Gastroesophageal sphincter (tissue), 4 donors: ENCODE measurements at regions not wholly inside any gene's neighbourhood (a gene's known extent, or its start where the extent isn't known, plus 50 kb on each side); places are given as distances from the start of the nearest gene placed in this dataset.

Experiments used
- ATAC-seq: fragments of 150-250 bp; one replicate; pipeline ENCODE4 v1.9.1; 2016; ENCODE audit warnings: mild to moderate bottlenecking, moderate library complexity
- H3K27ac ChIP-seq, 4 donors: fragments of 200-600 bp; sonication (generic) in 3 of 4; 1 replicate in 3 of 4; 2 replicates in 1 of 4; pipeline ENCODE4 v1.5.1; 2016 to 2019
- H3K27me3 ChIP-seq: fragments of 200-600 bp; sonication (generic); one replicate; pipeline ENCODE4 v1.5.1; 2019
- H3K36me3 ChIP-seq, 2 donors: fragments of 200-600 bp; sonication (generic); one replicate each; pipeline ENCODE4 v1.5.1; 2019; ENCODE audit warnings: control low read depth in 1 of 2
- H3K4me1 ChIP-seq, 3 donors: fragments of 200-600 bp; sonication (generic); 1 replicate in 2 of 3; 2 replicates in 1 of 3; pipeline ENCODE4 v1.5.1; 2016 to 2019; ENCODE audit warnings: control low read depth in 2 of 3
- H3K4me3 ChIP-seq, 2 donors: fragments of 200-600 bp; sonication (generic); one replicate each; pipeline ENCODE4 v1.5.1; 2019; ENCODE audit warnings: mild to moderate bottlenecking in 1 of 2, moderate library complexity in 1 of 2
- H3K9me3 ChIP-seq, 3 donors: fragments of 200-600 bp; sonication (generic); one replicate each; pipeline ENCODE4 v1.5.1; 2017 to 2019; ENCODE audit warnings: control low read depth in 2 of 3
- EP300 ChIP-seq: sonication (generic); formaldehyde crosslinking; IDR thresholded peaks from one replicate; pipeline ENCODE4 v1.6.1; 2017; ENCODE audit warnings: antibody characterized with exemption, mild to moderate bottlenecking
- POLR2A ChIP-seq, 2 donors: fragments of 450-650 bp; IDR thresholded peaks; one replicate each; pipeline ENCODE4 v1.6.1; 2017; ENCODE audit warnings: antibody characterized with exemption in 2 of 2, mild to moderate bottlenecking in 2 of 2, moderate library complexity in 1 of 2
- POLR2AphosphoS5 ChIP-seq: sonication (generic); formaldehyde crosslinking; IDR thresholded peaks from one replicate; pipeline ENCODE4 v1.6.1; 2017; ENCODE audit warnings: antibody characterized with exemption
- WGBS, 2 donors: methylation state at CpG; one replicate each; pipeline ENCODE4 v1.1.5; 2018; ENCODE audit warnings: low coverage in 1 of 2; 5-methylcytosine and 5-hydroxymethylcytosine counted together
- TF ChIP-seq, protein P1 (sequence below), 4 experiments: fragments of 200-600 bp in 2 of 4; fragments of 450-650 bp in 2 of 4; sonication (generic) in 1 of 4; IDR thresholded peaks; one replicate each; pipeline ENCODE4 v1.5.1; 2017 to 2019; ENCODE audit warnings: antibody characterized with exemption in 4 of 4, mild to moderate bottlenecking in 2 of 4, moderate library complexity in 2 of 4

DNA sequence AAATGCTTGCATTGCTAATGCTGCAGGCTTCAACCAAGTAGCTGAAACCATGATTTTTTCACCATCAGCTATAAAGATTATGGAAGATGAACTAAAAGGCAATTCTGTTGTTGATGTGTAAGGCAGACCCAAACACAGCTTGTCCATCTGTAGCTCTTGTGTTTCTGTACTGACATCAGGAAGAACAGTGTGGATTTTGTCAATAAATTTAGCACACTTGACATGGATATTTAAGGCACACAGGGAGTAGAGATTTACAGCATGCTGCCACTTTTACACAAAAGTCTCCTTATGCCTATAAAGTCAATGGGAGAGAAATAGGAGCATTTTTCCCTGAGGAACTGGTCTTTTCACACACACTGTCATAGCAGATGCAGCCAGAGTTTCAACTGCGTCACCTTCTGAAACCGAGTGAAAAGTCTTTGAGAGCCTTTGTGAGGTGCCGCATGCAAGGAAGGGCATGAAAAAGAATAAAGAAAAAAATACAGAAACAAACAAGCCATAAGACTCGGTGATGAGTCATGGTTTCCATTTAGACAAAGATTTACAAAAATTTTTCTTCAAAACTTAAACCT lies 261.4 kb upstream of the TFAP2D start:
- TF ChIP-seq EP300 (no peak), POLR2A (IDR thresholded peaks at IDR 0.05) (no peak), POLR2AphosphoS5 (no peak)
- TF ChIP-seq, protein P1, sequence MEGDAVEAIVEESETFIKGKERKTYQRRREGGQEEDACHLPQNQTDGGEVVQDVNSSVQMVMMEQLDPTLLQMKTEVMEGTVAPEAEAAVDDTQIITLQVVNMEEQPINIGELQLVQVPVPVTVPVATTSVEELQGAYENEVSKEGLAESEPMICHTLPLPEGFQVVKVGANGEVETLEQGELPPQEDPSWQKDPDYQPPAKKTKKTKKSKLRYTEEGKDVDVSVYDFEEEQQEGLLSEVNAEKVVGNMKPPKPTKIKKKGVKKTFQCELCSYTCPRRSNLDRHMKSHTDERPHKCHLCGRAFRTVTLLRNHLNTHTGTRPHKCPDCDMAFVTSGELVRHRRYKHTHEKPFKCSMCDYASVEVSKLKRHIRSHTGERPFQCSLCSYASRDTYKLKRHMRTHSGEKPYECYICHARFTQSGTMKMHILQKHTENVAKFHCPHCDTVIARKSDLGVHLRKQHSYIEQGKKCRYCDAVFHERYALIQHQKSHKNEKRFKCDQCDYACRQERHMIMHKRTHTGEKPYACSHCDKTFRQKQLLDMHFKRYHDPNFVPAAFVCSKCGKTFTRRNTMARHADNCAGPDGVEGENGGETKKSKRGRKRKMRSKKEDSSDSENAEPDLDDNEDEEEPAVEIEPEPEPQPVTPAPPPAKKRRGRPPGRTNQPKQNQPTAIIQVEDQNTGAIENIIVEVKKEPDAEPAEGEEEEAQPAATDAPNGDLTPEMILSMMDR (IDR thresholded peaks at IDR 0.05): no peak
- Histone ChIP-seq H3K9me3 (no peaks in the 10 kb centered on the region), H3K36me3 (no peaks in the 10 kb centered on the region), H3K4me3 (no peak overlapping the region), H3K4me1 (no peaks in the 10 kb centered on the region), H3K27me3 (no peaks in the 10 kb centered on the region), H3K27ac (no peak overlapping the region)
- WGBS, 2 donors: 85 to 91% methylated on average over 3 of the region's 4 CpGs
- ATAC-seq: no peak

DNA sequence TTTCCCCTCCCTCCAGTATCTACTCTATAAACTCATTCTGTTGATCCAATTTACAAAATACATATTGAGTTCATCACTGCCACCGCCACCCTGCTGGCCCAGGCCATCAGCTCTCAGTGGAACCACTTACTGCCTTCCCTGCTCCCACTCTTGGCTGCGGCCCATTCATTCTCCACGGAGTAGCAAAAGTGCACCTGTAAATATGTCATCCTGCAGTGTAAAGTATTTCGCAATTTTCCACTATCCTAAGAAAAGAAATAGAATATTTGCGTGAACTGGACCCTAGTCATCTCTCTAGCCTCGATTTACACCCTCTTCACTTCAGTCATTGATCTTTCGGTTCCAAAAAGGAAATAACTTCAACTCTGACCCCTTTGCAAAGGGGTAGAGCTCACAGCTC lies 258.3 kb upstream of the TFAP2D start:
- Histone ChIP-seq H3K36me3 (no peaks in the 10 kb centered on the region), H3K9me3 (no peaks in the 10 kb centered on the region), H3K4me1 (no peaks in the 10 kb centered on the region), H3K4me3 (no peak overlapping the region), H3K27me3 (no peaks in the 10 kb centered on the region), H3K27ac (no peak overlapping the region)
- no peak for ATAC-seq
- WGBS, 2 donors: 74 to 80% methylated on average over 6 to 7 of the region's 7 CpGs
- TF ChIP-seq, protein P1 (IDR thresholded peaks at IDR 0.05): no peak
- TF ChIP-seq EP300 (no peak), POLR2AphosphoS5 (no peak), POLR2A (IDR thresholded peaks at IDR 0.05) (no peak)

DNA sequence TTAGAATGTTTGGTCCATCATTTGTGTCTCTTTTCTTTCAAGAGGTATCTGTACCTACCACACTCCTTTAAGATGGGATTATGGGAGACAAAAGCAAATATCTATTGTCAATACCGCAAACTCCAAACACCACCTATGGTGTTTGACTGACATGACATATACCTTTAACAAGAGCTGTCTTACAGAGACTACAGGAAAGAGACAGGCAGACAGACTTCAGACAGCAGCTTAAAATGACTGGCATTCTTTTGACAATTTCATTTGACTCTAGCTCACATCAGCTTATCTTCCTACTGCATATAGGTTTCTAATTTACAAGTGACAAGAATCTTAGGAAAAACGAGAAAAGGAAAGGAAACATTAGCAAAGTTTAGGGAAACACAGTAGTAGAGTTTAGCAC lies 256.0 kb upstream of the TFAP2D start:
- Histone ChIP-seq H3K4me3 (no peak overlapping the region), H3K36me3 (no peaks in the 10 kb centered on the region), H3K27ac (no peak overlapping the region), H3K27me3 (no peaks in the 10 kb centered on the region), H3K9me3 (no peaks in the 10 kb centered on the region), H3K4me1 (no peaks in the 10 kb centered on the region)
- no peak for ATAC-seq
- WGBS, 2 donors: 71 to 90% methylated on average over 1 to 2 of the region's 2 CpGs
- TF ChIP-seq POLR2AphosphoS5: no peak
- TF ChIP-seq EP300: no peak
- TF ChIP-seq POLR2A (IDR thresholded peaks at IDR 0.05): no peak
- TF ChIP-seq, protein P1 (IDR thresholded peaks at IDR 0.05): no peak

DNA sequence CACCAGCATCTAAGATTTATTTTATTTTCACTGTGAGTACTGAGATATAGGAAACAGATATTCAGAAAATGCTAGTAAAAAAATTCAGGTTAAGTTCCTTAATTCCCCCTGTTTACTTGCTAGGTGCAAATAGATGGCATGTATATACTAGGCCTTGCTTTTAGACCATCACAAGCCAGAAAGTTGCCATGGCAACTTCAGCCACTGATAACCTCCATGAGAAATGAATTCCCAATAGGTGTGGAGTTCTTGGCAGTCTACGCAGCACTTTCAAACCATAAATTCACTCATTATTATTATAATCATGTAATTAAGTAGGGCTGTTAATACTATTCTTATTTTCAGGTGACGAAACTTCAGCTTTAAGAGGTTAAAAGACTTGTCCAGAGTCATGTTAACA lies 251.6 kb upstream of the TFAP2D start:
- WGBS, 2 donors: 56 to 88% methylated on average over 2 of the region's 2 CpGs
- no peaks in the 10 kb centered on the region for H3K36me3 ChIP-seq
- H3K27me3 ChIP-seq: no peaks in the 10 kb centered on the region
- no peaks in the 10 kb centered on the region for H3K9me3 ChIP-seq
- H3K4me3 ChIP-seq: no peak overlapping the region
- TF ChIP-seq EP300 (no peak), POLR2A (IDR thresholded peaks at IDR 0.05) (no peak), POLR2AphosphoS5 (no peak)
- TF ChIP-seq, protein P1 (IDR thresholded peaks at IDR 0.05): no peak
- ATAC-seq: no peak
- H3K4me1 ChIP-seq: no peaks in the 10 kb centered on the region
- H3K27ac ChIP-seq: no peak overlapping the region

DNA sequence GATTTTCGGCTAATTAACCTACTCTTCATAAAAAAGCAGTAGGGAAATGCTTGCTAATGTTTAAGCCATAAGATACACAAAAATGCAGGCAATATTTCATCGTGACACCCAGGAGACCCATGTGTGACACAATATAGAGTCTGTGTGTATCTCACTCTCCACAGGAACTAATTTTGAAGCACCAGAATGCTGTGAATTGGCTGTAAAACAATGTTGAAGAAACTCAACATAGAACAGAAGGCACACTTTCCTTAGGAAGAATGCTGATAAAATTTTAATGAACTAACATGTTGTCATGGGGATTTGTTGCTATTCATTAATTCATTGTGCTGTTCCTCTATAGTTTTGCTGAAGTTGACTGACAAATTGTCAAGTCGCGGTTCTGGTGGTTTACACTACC lies 249.4 kb upstream of the TFAP2D start:
- Histone ChIP-seq H3K9me3 (no peaks in the 10 kb centered on the region), H3K27ac (no peak overlapping the region), H3K36me3 (no peaks in the 10 kb centered on the region), H3K27me3 (no peaks in the 10 kb centered on the region), H3K4me3 (no peak overlapping the region), H3K4me1 (no peaks in the 10 kb centered on the region)
- ATAC-seq: no peak
- TF ChIP-seq EP300 (no peak), POLR2A (IDR thresholded peaks at IDR 0.05) (no peak), POLR2AphosphoS5 (no peak)
- TF ChIP-seq, protein P1 (IDR thresholded peaks at IDR 0.05): no peak
- 86 to 93% methylated on average over 4 of the region's 4 CpGs for WGBS, 2 donors
